HepG2 (cell line): ENCODE measurements at regions not wholly inside any gene's neighbourhood (a gene's known extent, or its start where the extent isn't known, plus 50 kb on each side); places are given as distances from the start of the nearest gene placed in this dataset.
"Not testable (repeated sequence)": the region's sequence is repeated elsewhere in the genome, so short reads cannot be mapped to it uniquely, and the experiment has no call there.

ENCODE experiments used
- ATAC-seq: fragments of 200-7000 bp; cut with Tn5 transposase; 3 replicates; pipeline ENCODE4 v1.9.1; 2020; ENCODE audit warnings: mild to moderate bottlenecking, moderate library complexity
- BruUV-seq: library from RNA; stranded (reverse); fragments of 400-500 nt; replicated peaks from 2 replicates; lab custom pipeline; 2021; lab: Mats Ljungman, UMichigan
- CTCF ChIA-PET: fragments of 300-600 bp; formaldehyde crosslinking; extraction: SDS; loops from one replicate; lab custom pipeline; 2021; ENCODE audit warnings: low total read pairs, inconsistent platforms, low intra/inter-chr PET ratio; lab: Yijun Ruan, JAX
- POLR2A ChIA-PET: fragments of 350-600 bp; sonication (Branson Sonifier 250); formaldehyde crosslinking; loops from one replicate; lab custom pipeline; 2020; ENCODE audit warnings: antibody characterized with exemption, inconsistent platforms; lab: Yijun Ruan, JAX
- DNase-seq: peaks from one replicate; pipeline ENCODE4 v3.0.0-alpha.2; 2015; ENCODE audit warnings: low spot score
- FAIRE-seq: peaks from 3 replicates; lab custom pipeline; 2011; peaks lifted over from hg19 to GRCh38; lab: Jason Lieb, UNC
- H2AFZ ChIP-seq: one replicate; pipeline ENCODE4 v1.6.1; 2011; ENCODE audit warnings: low read length, inconsistent platforms
- H3K27ac ChIP-seq: fragments of 300-600 bp; 3 replicates; pipeline ENCODE4 v1.8.0; 2011; ENCODE audit warnings: mixed run types, mild to moderate bottlenecking, mixed read lengths, low read length, inconsistent platforms; ENCODE audit not compliant: insufficient read depth; ENCODE audit errors: extremely low read length
- H3K27me3 ChIP-seq, 2 experiments: fragments of 200-600 bp in 1 of 2; 2 replicates in 1 of 2; 3 replicates in 1 of 2; pipeline versions ENCODE4 v1.6.0 to v1.8.0; 2011; ENCODE audit warnings: low read length in 2 of 2, mild to moderate bottlenecking in 2 of 2, moderate library complexity in 2 of 2, inconsistent platforms in 1 of 2; ENCODE audit not compliant: insufficient read depth in 2 of 2, control insufficient read depth in 1 of 2
- H3K36me3 ChIP-seq, 2 experiments: fragments of 200-600 bp in 1 of 2; replicated peaks in 1 of 2; 2 replicates in 1 of 2; 3 replicates in 1 of 2; pipeline versions ENCODE4 v1.5.1 to v1.8.0; 2011; ENCODE audit warnings: low read length in 2 of 2, inconsistent platforms in 1 of 2; ENCODE audit not compliant: insufficient read depth in 2 of 2, control insufficient read depth in 1 of 2
- H3K4me1 ChIP-seq: 2 replicates; pipeline ENCODE4 v1.5.1; 2012; ENCODE audit warnings: low read length, inconsistent platforms; ENCODE audit not compliant: insufficient read depth
- H3K4me2 ChIP-seq: 2 replicates; pipeline ENCODE4 v1.6.0; 2011; ENCODE audit warnings: low read depth, low read length, inconsistent platforms
- H3K4me3 ChIP-seq, 3 experiments: fragments of 200-600 bp in 1 of 3; sonication (generic), shearing (Covaris generic) in 1 of 3; replicated peaks in 1 of 3; 2 replicates each; pipeline ENCODE4 v1.5.1; 2011 to 2016; ENCODE audit warnings: low read length in 3 of 3, inconsistent platforms in 2 of 3, low read depth in 2 of 3, mild to moderate bottlenecking in 2 of 3, control low read depth in 1 of 3, mixed read lengths in 1 of 3; ENCODE audit not compliant: insufficient read depth in 1 of 3
- H3K79me2 ChIP-seq: one replicate; pipeline ENCODE4 v1.6.1; 2011; ENCODE audit warnings: low read length, inconsistent platforms; ENCODE audit not compliant: insufficient read depth
- H3K9ac ChIP-seq: 2 replicates; pipeline ENCODE4 v1.6.0; 2011; ENCODE audit warnings: mild to moderate bottlenecking, low read depth, low read length, inconsistent platforms; ENCODE audit not compliant: insufficient read depth
- H3K9me3 ChIP-seq: 2 replicates; pipeline ENCODE4 v1.5.1; 2012; ENCODE audit warnings: mild to moderate bottlenecking, low read length
- H4K20me1 ChIP-seq: 2 replicates; pipeline ENCODE4 v1.6.0; 2011; ENCODE audit warnings: inconsistent platforms, mild to moderate bottlenecking, low read length, moderate library complexity; ENCODE audit not compliant: insufficient read depth
- RFX5 ChIP-seq: IDR thresholded peaks from 2 replicates; pipeline ENCODE4 v1.6.1; 2011; ENCODE audit warnings: low read depth, low read length, improper control_type of control experiment
- RFXANK ChIP-seq: IDR thresholded peaks from 2 replicates; pipeline ENCODE4 v1.6.1; 2016
- ZNF121 ChIP-seq: sonication (generic); formaldehyde crosslinking; IDR thresholded peaks from 2 replicates; pipeline ENCODE4 v1.5.0; 2020; ENCODE audit warnings: mild to moderate bottlenecking, missing genetic modification reagents
- ZNF138 ChIP-seq: sonication (generic); formaldehyde crosslinking; IDR thresholded peaks from 2 replicates; pipeline ENCODE4 v1.5.0; 2020; ENCODE audit warnings: mild to moderate bottlenecking, low read depth, missing genetic modification reagents
- ZNF780A ChIP-seq: sonication (generic); formaldehyde crosslinking; IDR thresholded peaks from 2 replicates; pipeline ENCODE4 v1.8.0; 2022; ENCODE audit warnings: mild to moderate bottlenecking, missing genetic modification reagents, moderate library complexity
- ZSCAN21 ChIP-seq: sonication (generic); formaldehyde crosslinking; IDR thresholded peaks from 2 replicates; pipeline ENCODE4 v1.8.0; 2022; ENCODE audit warnings: mild to moderate bottlenecking, missing genetic modification reagents, moderate library complexity, borderline replicate concordance
- ZZZ3 ChIP-seq: sonication (generic); formaldehyde crosslinking; IDR thresholded peaks from 2 replicates; pipeline ENCODE4 v1.4.0; 2020; ENCODE audit warnings: missing genetic modification reagents, mild to moderate bottlenecking, borderline replicate concordance
- WGBS: methylation state at CpG from one replicate; pipeline ENCODE4 v1.1.6; 2017; ENCODE audit warnings: low lambda C conversion rate; 5-methylcytosine and 5-hydroxymethylcytosine counted together
- in situ Hi-C: cut with HindIII; loops from 2 replicates; pipeline ENCODE4 v1.10.0; 2017; ENCODE audit warnings: low pct_unique_long_range_greater_than_20kb; ENCODE audit not compliant: extremely low pct_ligation_motif_present
- intact Hi-C: fragments of 100-400 bp; cut with micrococcal nuclease; formaldehyde crosslinking; loops from one replicate; pipeline ENCODE4 v1.10.0; 2022; ENCODE audit not compliant: unreplicated experiment
- TF ChIP-seq, protein P1 (sequence below): sonication (generic); formaldehyde crosslinking; IDR thresholded peaks from 2 replicates; pipeline ENCODE4 v1.5.1; 2020; ENCODE audit warnings: missing genetic modification reagents, mild to moderate bottlenecking, borderline replicate concordance
- TF ChIP-seq, protein P2 (sequence below): sonication (generic); formaldehyde crosslinking; IDR thresholded peaks from 2 replicates; pipeline ENCODE4 v1.8.0; 2022; ENCODE audit warnings: mild to moderate bottlenecking, missing genetic modification reagents, moderate library complexity
- TF ChIP-seq, protein P3 (sequence below): sonication (generic); formaldehyde crosslinking; IDR thresholded peaks from 2 replicates; pipeline ENCODE4 v1.5.1; 2020; ENCODE audit warnings: mild to moderate bottlenecking, missing genetic modification reagents

DNA sequence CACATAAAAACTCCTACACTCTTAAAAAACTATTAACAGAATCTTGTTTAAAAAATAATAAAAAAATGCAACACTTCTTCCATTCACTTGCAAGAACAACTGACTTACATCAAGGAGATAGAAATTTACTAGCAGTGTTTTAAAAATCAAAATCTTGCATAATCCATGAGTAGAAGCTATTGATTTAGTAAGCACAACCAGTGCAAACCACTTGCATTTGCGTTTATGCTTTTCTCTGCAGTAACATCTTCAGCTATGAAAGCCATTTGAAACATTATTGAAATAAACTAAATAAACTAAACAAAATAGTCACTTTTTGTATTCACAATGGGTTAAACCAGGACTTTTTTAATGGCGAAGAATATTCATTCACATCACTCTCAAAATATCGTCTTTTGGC, 389.2 kb upstream of the EMCN start:
- TF ChIP-seq ZZZ3 (CRISPR knock-in tag): no peak
- no peak for TF ChIP-seq RFXANK (CRISPR knock-in tag)
- no peak for TF ChIP-seq ZNF780A (CRISPR knock-in tag)
- TF ChIP-seq, protein P1, sequence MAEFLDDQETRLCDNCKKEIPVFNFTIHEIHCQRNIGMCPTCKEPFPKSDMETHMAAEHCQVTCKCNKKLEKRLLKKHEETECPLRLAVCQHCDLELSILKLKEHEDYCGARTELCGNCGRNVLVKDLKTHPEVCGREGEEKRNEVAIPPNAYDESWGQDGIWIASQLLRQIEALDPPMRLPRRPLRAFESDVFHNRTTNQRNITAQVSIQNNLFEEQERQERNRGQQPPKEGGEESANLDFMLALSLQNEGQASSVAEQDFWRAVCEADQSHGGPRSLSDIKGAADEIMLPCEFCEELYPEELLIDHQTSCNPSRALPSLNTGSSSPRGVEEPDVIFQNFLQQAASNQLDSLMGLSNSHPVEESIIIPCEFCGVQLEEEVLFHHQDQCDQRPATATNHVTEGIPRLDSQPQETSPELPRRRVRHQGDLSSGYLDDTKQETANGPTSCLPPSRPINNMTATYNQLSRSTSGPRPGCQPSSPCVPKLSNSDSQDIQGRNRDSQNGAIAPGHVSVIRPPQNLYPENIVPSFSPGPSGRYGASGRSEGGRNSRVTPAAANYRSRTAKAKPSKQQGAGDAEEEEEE (CRISPR knock-in tag): no peak
- TF ChIP-seq, protein P2, sequence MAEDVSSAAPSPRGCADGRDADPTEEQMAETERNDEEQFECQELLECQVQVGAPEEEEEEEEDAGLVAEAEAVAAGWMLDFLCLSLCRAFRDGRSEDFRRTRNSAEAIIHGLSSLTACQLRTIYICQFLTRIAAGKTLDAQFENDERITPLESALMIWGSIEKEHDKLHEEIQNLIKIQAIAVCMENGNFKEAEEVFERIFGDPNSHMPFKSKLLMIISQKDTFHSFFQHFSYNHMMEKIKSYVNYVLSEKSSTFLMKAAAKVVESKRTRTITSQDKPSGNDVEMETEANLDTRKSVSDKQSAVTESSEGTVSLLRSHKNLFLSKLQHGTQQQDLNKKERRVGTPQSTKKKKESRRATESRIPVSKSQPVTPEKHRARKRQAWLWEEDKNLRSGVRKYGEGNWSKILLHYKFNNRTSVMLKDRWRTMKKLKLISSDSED (CRISPR knock-in tag): no peak
- TF ChIP-seq, protein P3, sequence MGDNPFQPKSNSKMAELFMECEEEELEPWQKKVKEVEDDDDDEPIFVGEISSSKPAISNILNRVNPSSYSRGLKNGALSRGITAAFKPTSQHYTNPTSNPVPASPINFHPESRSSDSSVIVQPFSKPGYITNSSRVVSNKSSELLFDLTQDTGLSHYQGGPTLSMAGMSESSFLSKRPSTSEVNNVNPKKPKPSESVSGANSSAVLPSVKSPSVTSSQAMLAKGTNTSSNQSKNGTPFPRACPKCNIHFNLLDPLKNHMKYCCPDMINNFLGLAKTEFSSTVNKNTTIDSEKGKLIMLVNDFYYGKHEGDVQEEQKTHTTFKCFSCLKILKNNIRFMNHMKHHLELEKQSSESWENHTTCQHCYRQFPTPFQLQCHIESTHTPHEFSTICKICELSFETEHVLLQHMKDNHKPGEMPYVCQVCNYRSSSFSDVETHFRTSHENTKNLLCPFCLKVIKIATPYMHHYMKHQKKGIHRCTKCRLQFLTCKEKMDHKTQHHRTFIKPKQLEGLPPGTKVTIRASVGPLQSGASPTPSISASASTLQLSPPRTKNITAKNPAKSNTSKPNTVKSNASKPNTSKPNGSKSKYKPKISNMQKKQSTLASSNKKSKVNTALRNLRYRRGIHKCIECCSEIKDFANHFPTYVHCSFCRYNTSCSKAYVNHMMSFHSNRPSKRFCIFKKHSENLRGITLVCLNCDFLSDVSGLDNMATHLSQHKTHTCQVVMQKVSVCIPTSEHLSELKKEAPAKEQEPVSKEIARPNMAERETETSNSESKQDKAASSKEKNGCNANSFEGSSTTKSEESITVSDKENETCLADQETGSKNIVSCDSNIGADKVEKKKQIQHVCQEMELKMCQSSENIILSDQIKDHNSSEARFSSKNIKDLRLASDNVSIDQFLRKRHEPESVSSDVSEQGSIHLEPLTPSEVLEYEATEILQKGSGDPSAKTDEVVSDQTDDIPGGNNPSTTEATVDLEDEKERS (CRISPR knock-in tag): no peak
- no peak for TF ChIP-seq ZNF138 (CRISPR knock-in tag)
- TF ChIP-seq ZNF121: no peak
- no peak for TF ChIP-seq RFX5
- no peak for TF ChIP-seq ZSCAN21 (CRISPR knock-in tag)
- Histone ChIP-seq H3K79me2 (no peaks in the 10 kb centered on the region), H3K9me3 (no peaks in the 10 kb centered on the region), H3K4me2 (no peak overlapping the region), H4K20me1 (no peaks in the 10 kb centered on the region), H3K4me3 (no peak overlapping the region), H2AFZ (no peak overlapping the region), H3K4me1 (peaks cover 9% of the 10 kb centered on the region), H3K27ac (no peak overlapping the region), H3K36me3 (no peaks in the 10 kb centered on the region), H3K27me3 (no peaks in the 10 kb centered on the region; a peak in 1 of 5 replicates), H3K9ac (no peak overlapping the region)
- DNase-seq: no peak
- CTCF ChIA-PET: interaction anchor here (2.2 kb wide), 1 partner anchor 824 kb away, joined by 8 read pairs; no protein-coding TSS in a partner anchor
- 15% methylated on average over 3 of the region's 3 CpGs for WGBS
- no peak for FAIRE-seq
- no peak for ATAC-seq
- POLR2A ChIA-PET: no interaction called here
- in situ Hi-C loops (no loop called here), intact Hi-C loops (loop anchor here (1.0 to 10.0 kb wide), 4 partner anchors 188 to 823 kb away; no protein-coding TSS in a partner anchor)
- no TSS peak for BruUV-seq

DNA sequence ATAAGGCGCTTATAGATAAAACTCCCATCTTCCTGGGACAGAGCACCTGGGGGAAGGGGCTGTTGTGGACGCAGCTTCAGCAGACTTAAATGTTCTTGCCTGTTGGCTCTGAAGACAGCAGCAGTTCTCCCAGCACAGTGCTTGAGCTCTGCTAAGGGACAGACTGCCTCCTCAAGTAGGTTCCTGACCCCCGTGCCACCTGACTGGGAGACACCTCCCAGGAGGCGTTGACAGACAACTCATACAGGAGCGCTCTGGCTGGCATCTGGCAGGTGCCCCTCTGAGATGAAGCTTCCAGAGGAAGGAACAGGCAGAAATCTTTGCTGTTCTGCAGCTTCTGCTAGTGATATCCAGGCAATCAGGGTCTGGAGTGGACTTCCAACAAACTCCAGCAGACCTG, 383.1 kb upstream of the EMCN start:
- whole genome bisulfite sequencing: 33% methylated on average over 3 of the region's 5 CpGs
- intact Hi-C loops: loop anchor here (10.0 kb wide), 1 partner anchor 194 kb away; no protein-coding TSS in a partner anchor
- not testable (repeated sequence) for BruUV-seq

More for the DNA sequence above, 383.1 kb upstream of the EMCN start:
- H3K27me3 ChIP-seq, CTCF ChIA-PET, FAIRE-seq, H3K9me3 ChIP-seq, in situ Hi-C loops, H4K20me1 ChIP-seq, ATAC-seq, H3K36me3 ChIP-seq, H2AFZ ChIP-seq, H3K9ac ChIP-seq, H3K4me2 ChIP-seq, H3K4me3 ChIP-seq, DNase-seq, H3K27ac ChIP-seq, POLR2A ChIA-PET, H3K79me2 ChIP-seq, H3K4me1 ChIP-seq: not testable (repeated sequence)
